ENCODE measurements at regions not wholly inside any gene's neighbourhood (a gene's known extent, or its start where the extent isn't known, plus 50 kb on each side); places are given as distances from the start of the nearest gene placed in this dataset.

GRCh38 chr6:54654381-54654780 is 192.2 kb upstream of the FAM83B start:
- no peak for FAIRE-seq
- no peaks in the 10 kb centered on the region for H3K9me3 ChIP-seq (replicated peaks; ENCODE audit: control insufficient read depth, insufficient read depth, low read depth, low read length)
- DNase-seq (ENCODE audit: extremely low read depth in 1 of 4, low spot score in 3 of 4): no peak
- intact Hi-C loops (cut with micrococcal nuclease): no loop called here
- H4K20me1 ChIP-seq (replicated peaks; ENCODE audit: control insufficient read depth, insufficient read depth, low read length): no peaks in the 10 kb centered on the region
- no peak overlapping the region for H3K27ac ChIP-seq (ENCODE audit: extremely low read depth, low read depth, low read length)
- in situ Hi-C loops (cut with MboI): no loop called here
- H3K27me3 ChIP-seq (ENCODE audit: control insufficient read depth in 2 of 2, insufficient read depth in 2 of 2, low read length in 2 of 2): no peaks in the 10 kb centered on the region
- no peaks in the 10 kb centered on the region for H3K79me2 ChIP-seq (ENCODE audit: control insufficient read depth, insufficient read depth, low read length)
- no peak for ATAC-seq
- H3K4me3 ChIP-seq: no peak overlapping the region
- BruUV-seq (replicated peaks): no TSS peak
- TF ChIP-seq SMARCA4 (IDR thresholded peaks at IDR 0.05) (no peak), ATF4 (CRISPR knock-in tag; IDR thresholded peaks at IDR 0.05) (no peak), ZNF699 (CRISPR knock-in tag; IDR thresholded peaks at IDR 0.05; ENCODE audit: insufficient replicate concordance) (no peak), JUN (IDR thresholded peaks at IDR 0.05; ENCODE audit: borderline replicate concordance, low read depth, low read length) (no peak), JUN (CRISPR knock-in tag; IDR thresholded peaks at IDR 0.05; ENCODE audit: borderline replicate concordance) (no peak), RAD21 (CRISPR knock-in tag; conservative IDR thresholded peaks at IDR 0.05 in 1 of 2, IDR thresholded peaks at IDR 0.05 in 1 of 2) (no peak), TBL1XR1 (IDR thresholded peaks at IDR 0.05; ENCODE audit: low read length in 2 of 2) (no peak), DMBX1 (CRISPR knock-in tag; IDR thresholded peaks at IDR 0.05; ENCODE audit: borderline replicate concordance) (no peak), NR2C2 (CRISPR knock-in tag; IDR thresholded peaks at IDR 0.05) (no peak), NR2C2 (tag; IDR thresholded peaks at IDR 0.05) (no peak), SOX6 (IDR thresholded peaks at IDR 0.05) (no peak), E2F5 (CRISPR knock-in tag; IDR thresholded peaks at IDR 0.05) (no peak), RBM25 (IDR thresholded peaks at IDR 0.05; ENCODE audit: low read depth, low read length, severe bottlenecking) (no peak), CTBP1 (IDR thresholded peaks at IDR 0.05; ENCODE audit: borderline replicate concordance) (no peak), NCOR1 (IDR thresholded peaks at IDR 0.05) (no peak), MXI1 (IDR thresholded peaks at IDR 0.05; ENCODE audit: low read depth, low read length) (no peak)
- no peaks in the 10 kb centered on the region for H3K36me3 ChIP-seq (ENCODE audit: control insufficient read depth, insufficient read depth, low read length)
- no peaks in the 10 kb centered on the region for H3K9me1 ChIP-seq (ENCODE audit: control insufficient read depth, insufficient read depth, low read length)
- no peak overlapping the region for H2AFZ ChIP-seq (ENCODE audit: low read depth, low read length)
- no peak overlapping the region for H3K4me2 ChIP-seq (ENCODE audit: insufficient read depth, low read length)
- POLR2A ChIA-PET: no interaction called here
- H3K9ac ChIP-seq (ENCODE audit: insufficient read depth in 1 of 2, low read depth in 2 of 2, low read length in 2 of 2): no peak overlapping the region
- CTCF ChIA-PET (ENCODE audit: low intra/inter-chr PET ratio): no interaction called here
- H3K4me1 ChIP-seq (replicated peaks in 1 of 2; ENCODE audit: control insufficient read depth in 2 of 2, insufficient read depth in 2 of 2, low read length in 2 of 2): no peaks in the 10 kb centered on the region
